Right hindlimb (tissue), 1 donor: ENCODE measurements at regions not wholly inside any gene's neighbourhood (a gene's known extent, or its start where the extent isn't known, plus 50 kb on each side); places are given as distances from the start of the nearest gene placed in this dataset.
"Not testable (repeated sequence)": the region's sequence is repeated elsewhere in the genome, so short reads cannot be mapped to it uniquely, and the experiment has no call there.

Experiments used
- DNase-seq: peaks from one replicate; pipeline ENCODE4 v3.0.0-alpha.2; 2018

GRCh38 chr7:159207393-159207792, 62.7 kb upstream of the VIPR2 start:
- no peak for DNase-seq

- DNase-seq = no peak
Observed at GRCh38 chr7:159205833-159206232, 61.2 kb upstream of the VIPR2 start.

GRCh38 chr7:159204664-159205063, 60.0 kb upstream of the VIPR2 start:
- no peak for DNase-seq

DNA sequence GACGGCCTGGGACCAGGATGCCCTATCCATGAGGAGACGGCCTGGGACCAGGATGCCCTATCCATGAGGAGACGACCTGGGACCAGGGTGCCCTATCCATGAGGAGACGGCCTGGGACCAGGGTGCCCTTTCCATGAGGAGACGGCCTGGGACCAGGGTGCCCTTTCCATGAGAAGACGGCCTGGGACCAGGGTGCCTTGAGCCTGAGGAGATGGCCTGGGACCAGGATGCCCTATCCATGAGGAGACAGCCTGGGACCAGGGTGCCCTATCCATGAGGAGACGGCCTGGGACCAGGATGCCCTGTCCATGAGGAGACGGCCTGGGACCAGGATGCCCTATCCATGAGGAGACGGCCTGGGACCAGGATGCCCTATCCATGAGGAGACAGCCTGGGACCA, 58.6 kb upstream of the VIPR2 start:
- not testable (repeated sequence) for DNase-seq

GRCh38 chr7:159201722-159202330, 57.2 kb upstream of the VIPR2 start:
- no peak for DNase-seq

GRCh38 chr7:159200421-159200820, 55.8 kb upstream of the VIPR2 start:
- DNase-seq = no peak

DNA sequence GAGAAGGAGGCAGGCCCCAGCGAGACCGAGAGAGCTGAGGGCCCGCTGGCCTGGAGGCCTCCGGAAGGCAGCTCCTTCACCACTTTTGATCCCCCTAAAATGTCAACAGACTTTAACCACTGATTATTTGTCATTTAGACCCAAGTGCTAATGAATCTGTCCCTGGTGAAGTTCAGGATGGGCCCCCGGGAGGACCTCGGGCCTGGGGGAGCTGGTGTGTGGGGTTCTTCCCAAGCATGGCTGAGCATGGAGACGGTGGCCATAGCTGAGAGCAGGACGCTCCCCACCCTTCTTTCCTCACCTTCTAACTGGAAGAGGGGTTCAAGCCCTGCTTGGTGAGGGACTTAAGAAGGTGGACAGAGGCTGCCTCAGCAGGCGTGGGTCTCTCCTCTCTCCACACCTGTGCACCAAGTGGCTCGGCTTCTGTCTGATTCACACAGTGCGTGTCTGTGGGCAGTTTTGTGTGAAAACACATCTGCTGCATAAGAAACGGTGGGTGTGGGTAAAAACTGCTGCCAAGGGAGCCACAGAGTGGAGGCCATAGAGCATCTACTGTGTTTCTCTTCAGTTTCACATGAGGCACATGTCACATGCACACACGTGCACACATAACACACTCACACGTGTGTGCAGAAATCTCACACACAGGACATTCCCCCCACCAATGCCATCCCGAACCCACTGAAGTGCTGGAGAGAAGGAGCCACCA, 53.5 kb upstream of the VIPR2 start:
- no peak for DNase-seq

DNA sequence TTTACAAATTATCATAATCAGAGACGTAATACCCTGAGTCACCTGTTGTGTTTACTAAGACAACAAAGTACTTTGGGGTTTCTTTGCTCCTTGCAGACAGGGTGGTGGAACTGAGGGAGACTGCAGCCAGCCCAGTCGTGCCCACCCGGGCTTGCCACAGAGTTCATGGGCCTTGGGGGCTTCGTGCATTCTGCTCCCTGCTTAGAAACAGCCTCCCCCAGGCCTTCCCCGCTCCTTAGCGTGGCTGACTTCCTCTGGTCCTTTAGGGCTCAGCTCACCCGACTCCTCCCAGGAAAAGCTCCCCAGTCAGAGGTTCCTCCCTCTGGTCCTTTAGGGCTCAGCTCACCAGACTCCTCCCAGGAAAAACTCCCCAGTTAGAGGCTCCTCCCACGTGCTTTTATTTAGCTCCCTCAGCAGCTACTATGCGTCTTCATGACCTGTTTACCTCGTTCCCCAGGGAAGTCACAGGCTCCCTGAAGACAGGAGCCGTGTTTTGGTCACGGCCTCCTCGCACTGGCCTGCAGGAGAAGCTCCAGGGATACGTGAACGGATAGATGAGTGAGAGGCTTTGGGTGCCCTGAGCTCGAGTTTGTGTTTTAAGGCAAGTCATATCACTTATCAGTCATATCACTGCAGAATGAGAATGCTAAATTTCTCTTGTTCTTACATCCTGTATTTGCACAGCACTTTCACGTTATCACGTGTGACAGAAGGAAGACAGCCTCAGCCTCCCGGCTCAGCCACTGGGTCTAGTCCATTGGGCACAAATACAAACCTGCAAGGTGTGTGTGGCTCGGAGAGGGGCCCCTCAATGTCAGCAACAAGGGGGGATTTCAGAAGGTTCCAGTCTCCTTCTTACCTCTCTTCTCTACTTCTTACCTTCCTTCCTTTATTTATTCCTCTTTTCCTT, 52.7 kb upstream of the VIPR2 start:
- no peak for DNase-seq

- DNase-seq = no peak
Observed at GRCh38 chr7:159196584-159196983, 51.9 kb upstream of the VIPR2 start.

GRCh38 chr7:159195946-159196345, 51.3 kb upstream of the VIPR2 start:
- no peak for DNase-seq
